WERI-Rb-1 (cell line): ENCODE measurements at regions not wholly inside any gene's neighbourhood (a gene's known extent, or its start where the extent isn't known, plus 50 kb on each side); places are given as distances from the start of the nearest gene placed in this dataset.

Experiments used
- DNase-seq: peaks from one replicate; pipeline ENCODE4 v3.0.0-alpha.2; 2020
- H3K27ac ChIP-seq: fragments of 250-450 bp; sonication (Bioruptor Pico); 2 replicates; pipeline ENCODE4 v1.5.1; 2020; ENCODE audit warnings: mild to moderate bottlenecking, moderate library complexity
- H3K27me3 ChIP-seq: fragments of 250-450 bp; sonication (Bioruptor Pico); 2 replicates; pipeline ENCODE4 v1.5.1; 2021; ENCODE audit warnings: mild to moderate bottlenecking, low read depth, moderate library complexity; ENCODE audit not compliant: insufficient read depth, severe bottlenecking
- H3K36me3 ChIP-seq: fragments of 250-450 bp; sonication (Bioruptor Pico); 2 replicates; pipeline ENCODE4 v1.5.1; 2020; ENCODE audit warnings: mild to moderate bottlenecking, moderate library complexity
- H3K4me3 ChIP-seq: 2 replicates; pipeline ENCODE4 v1.5.1; 2011; ENCODE audit warnings: low read depth, mild to moderate bottlenecking, control low read depth, low read length
- H3K9me3 ChIP-seq: fragments of 250-450 bp; sonication (Bioruptor Pico); 2 replicates; pipeline ENCODE4 v1.5.1; 2021; ENCODE audit warnings: mild to moderate bottlenecking, moderate library complexity; ENCODE audit not compliant: severe bottlenecking
- TF ChIP-seq, protein P1 (sequence below): IDR thresholded peaks from 2 replicates; pipeline ENCODE4 v1.5.1; 2011; ENCODE audit warnings: low read depth, mild to moderate bottlenecking, control low read depth, inconsistent platforms, low read length

GRCh38 chr9:90059436-90059835, 454.6 kb downstream of the GADD45G start:
- no peak for DNase-seq
- Histone ChIP-seq H3K4me3 (no peak overlapping the region), H3K9me3 (peaks cover 8% of the 10 kb centered on the region), H3K27me3 (no peaks in the 10 kb centered on the region), H3K36me3 (no peaks in the 10 kb centered on the region), H3K27ac (no peak overlapping the region)
- TF ChIP-seq, protein P1, sequence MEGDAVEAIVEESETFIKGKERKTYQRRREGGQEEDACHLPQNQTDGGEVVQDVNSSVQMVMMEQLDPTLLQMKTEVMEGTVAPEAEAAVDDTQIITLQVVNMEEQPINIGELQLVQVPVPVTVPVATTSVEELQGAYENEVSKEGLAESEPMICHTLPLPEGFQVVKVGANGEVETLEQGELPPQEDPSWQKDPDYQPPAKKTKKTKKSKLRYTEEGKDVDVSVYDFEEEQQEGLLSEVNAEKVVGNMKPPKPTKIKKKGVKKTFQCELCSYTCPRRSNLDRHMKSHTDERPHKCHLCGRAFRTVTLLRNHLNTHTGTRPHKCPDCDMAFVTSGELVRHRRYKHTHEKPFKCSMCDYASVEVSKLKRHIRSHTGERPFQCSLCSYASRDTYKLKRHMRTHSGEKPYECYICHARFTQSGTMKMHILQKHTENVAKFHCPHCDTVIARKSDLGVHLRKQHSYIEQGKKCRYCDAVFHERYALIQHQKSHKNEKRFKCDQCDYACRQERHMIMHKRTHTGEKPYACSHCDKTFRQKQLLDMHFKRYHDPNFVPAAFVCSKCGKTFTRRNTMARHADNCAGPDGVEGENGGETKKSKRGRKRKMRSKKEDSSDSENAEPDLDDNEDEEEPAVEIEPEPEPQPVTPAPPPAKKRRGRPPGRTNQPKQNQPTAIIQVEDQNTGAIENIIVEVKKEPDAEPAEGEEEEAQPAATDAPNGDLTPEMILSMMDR: no peak

- no peaks in the 10 kb centered on the region for H3K36me3 ChIP-seq
- no peak overlapping the region for H3K27ac ChIP-seq
- no peaks in the 10 kb centered on the region for H3K27me3 ChIP-seq
- H3K9me3 ChIP-seq: peaks cover 8% of the 10 kb centered on the region
- TF ChIP-seq, protein P1: no peak
- no peak overlapping the region for H3K4me3 ChIP-seq
- DNase-seq: no peak
Observed at GRCh38 chr9:90060256-90060655, 455.4 kb downstream of the GADD45G start.

DNA sequence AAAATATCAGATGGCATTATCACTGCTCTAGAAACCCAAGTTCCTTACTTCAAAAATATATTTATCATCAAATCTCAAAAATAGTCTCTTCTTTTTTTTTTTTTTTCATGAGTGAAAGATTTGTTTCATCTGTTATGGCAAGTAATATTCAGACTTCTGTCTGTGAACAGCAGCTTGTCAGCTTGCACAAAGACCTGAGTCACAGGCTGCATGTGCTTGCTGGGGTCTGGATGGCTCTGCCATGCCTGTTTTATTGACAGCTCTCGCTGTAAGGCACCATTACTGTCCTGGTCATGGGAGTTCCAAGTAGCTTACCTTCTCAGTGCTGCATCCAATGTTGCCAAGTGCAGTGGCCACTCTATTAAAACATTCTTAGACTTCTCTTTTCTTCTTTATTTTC, 456.4 kb downstream of the GADD45G start:
- Histone ChIP-seq H3K4me3 (no peak overlapping the region), H3K9me3 (peaks cover 2% of the 10 kb centered on the region), H3K36me3 (no peaks in the 10 kb centered on the region), H3K27ac (no peak overlapping the region), H3K27me3 (no peaks in the 10 kb centered on the region)
- TF ChIP-seq, protein P1: no peak
- no peak for DNase-seq

- no peaks in the 10 kb centered on the region for H3K9me3 ChIP-seq
- no peaks in the 10 kb centered on the region for H3K36me3 ChIP-seq
- DNase-seq: peak; percentile 38
- TF ChIP-seq, protein P1: no peak
- no peaks in the 10 kb centered on the region for H3K27me3 ChIP-seq
- H3K4me3 ChIP-seq: no peak overlapping the region
- peak overlapping the region; percentile 67 for H3K27ac ChIP-seq
Observed at GRCh38 chr9:90062982-90063381, 458.2 kb downstream of the GADD45G start.

- no peak for DNase-seq
- no peaks in the 10 kb centered on the region for H3K36me3 ChIP-seq
Observed at GRCh38 chr9:90064248-90064647, 459.4 kb downstream of the GADD45G start.

DNA sequence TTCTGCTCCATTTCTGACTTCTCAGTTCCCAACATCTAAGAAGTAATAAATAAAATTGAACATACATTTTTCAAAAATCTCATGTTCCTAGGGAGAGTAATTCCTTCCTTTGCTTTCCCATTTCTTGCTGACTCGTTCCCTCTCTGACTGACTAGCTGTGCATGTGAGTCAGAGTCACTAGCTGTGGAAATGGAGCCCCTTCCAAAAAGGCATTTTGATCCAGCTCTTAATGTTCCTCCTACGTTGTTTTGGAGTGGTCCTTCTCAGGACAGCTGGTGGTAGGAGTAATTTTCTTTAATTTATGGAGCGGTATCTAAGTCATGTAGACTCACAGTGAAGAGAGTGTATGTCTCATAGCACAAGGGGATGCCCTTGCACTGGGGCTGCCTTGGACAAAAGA, 460.2 kb downstream of the GADD45G start:
- TF ChIP-seq, protein P1: no peak
- no peaks in the 10 kb centered on the region for H3K9me3 ChIP-seq
- H3K27ac ChIP-seq: no peak overlapping the region
- no peaks in the 10 kb centered on the region for H3K36me3 ChIP-seq
- no peak for DNase-seq
- no peaks in the 10 kb centered on the region for H3K27me3 ChIP-seq
- no peak overlapping the region for H3K4me3 ChIP-seq

More at GRCh38 chr9:90064248-90064647, 459.4 kb downstream of the GADD45G start:
- Histone ChIP-seq H3K27me3 (no peaks in the 10 kb centered on the region), H3K4me3 (no peak overlapping the region), H3K27ac (no peak overlapping the region; the same call in 1 of the 2 replicates), H3K9me3 (no peaks in the 10 kb centered on the region)
- TF ChIP-seq, protein P1: no peak
